HepG2 (cell line): ENCODE measurements at regions not wholly inside any gene's neighbourhood (a gene's known extent, or its start where the extent isn't known, plus 50 kb on each side); places are given as distances from the start of the nearest gene placed in this dataset.

Experiments
- ATAC-seq: fragments of 200-7000 bp; cut with Tn5 transposase; 3 replicates; pipeline ENCODE4 v1.9.1; 2020; ENCODE audit warnings: mild to moderate bottlenecking, moderate library complexity
- BruUV-seq: library from RNA; stranded (reverse); fragments of 400-500 nt; replicated peaks from 2 replicates; lab custom pipeline; 2021; lab: Mats Ljungman, UMichigan
- CTCF ChIA-PET: fragments of 300-600 bp; formaldehyde crosslinking; extraction: SDS; loops from one replicate; lab custom pipeline; 2021; ENCODE audit warnings: low total read pairs, inconsistent platforms, low intra/inter-chr PET ratio; lab: Yijun Ruan, JAX
- POLR2A ChIA-PET: fragments of 350-600 bp; sonication (Branson Sonifier 250); formaldehyde crosslinking; loops from one replicate; lab custom pipeline; 2020; ENCODE audit warnings: antibody characterized with exemption, inconsistent platforms; lab: Yijun Ruan, JAX
- DNase-seq: peaks from one replicate; pipeline ENCODE4 v3.0.0-alpha.2; 2015; ENCODE audit warnings: low spot score
- FAIRE-seq: peaks from 3 replicates; lab custom pipeline; 2011; peaks lifted over from hg19 to GRCh38; lab: Jason Lieb, UNC
- H2AFZ ChIP-seq: one replicate; pipeline ENCODE4 v1.6.1; 2011; ENCODE audit warnings: low read length, inconsistent platforms
- H3K27ac ChIP-seq: fragments of 300-600 bp; 3 replicates; pipeline ENCODE4 v1.8.0; 2011; ENCODE audit warnings: mixed run types, mild to moderate bottlenecking, mixed read lengths, low read length, inconsistent platforms; ENCODE audit not compliant: insufficient read depth; ENCODE audit errors: extremely low read length
- H3K27me3 ChIP-seq, 2 experiments: fragments of 200-600 bp in 1 of 2; 2 replicates in 1 of 2; 3 replicates in 1 of 2; pipeline versions ENCODE4 v1.6.0 to v1.8.0; 2011; ENCODE audit warnings: low read length in 2 of 2, mild to moderate bottlenecking in 2 of 2, moderate library complexity in 2 of 2, inconsistent platforms in 1 of 2; ENCODE audit not compliant: insufficient read depth in 2 of 2, control insufficient read depth in 1 of 2
- H3K36me3 ChIP-seq, 2 experiments: fragments of 200-600 bp in 1 of 2; replicated peaks in 1 of 2; 2 replicates in 1 of 2; 3 replicates in 1 of 2; pipeline versions ENCODE4 v1.5.1 to v1.8.0; 2011; ENCODE audit warnings: low read length in 2 of 2, inconsistent platforms in 1 of 2; ENCODE audit not compliant: insufficient read depth in 2 of 2, control insufficient read depth in 1 of 2
- H3K4me1 ChIP-seq: 2 replicates; pipeline ENCODE4 v1.5.1; 2012; ENCODE audit warnings: low read length, inconsistent platforms; ENCODE audit not compliant: insufficient read depth
- H3K4me2 ChIP-seq: 2 replicates; pipeline ENCODE4 v1.6.0; 2011; ENCODE audit warnings: low read depth, low read length, inconsistent platforms
- H3K4me3 ChIP-seq, 3 experiments: fragments of 200-600 bp in 1 of 3; sonication (generic), shearing (Covaris generic) in 1 of 3; replicated peaks in 1 of 3; 2 replicates each; pipeline ENCODE4 v1.5.1; 2011 to 2016; ENCODE audit warnings: low read length in 3 of 3, inconsistent platforms in 2 of 3, low read depth in 2 of 3, mild to moderate bottlenecking in 2 of 3, control low read depth in 1 of 3, mixed read lengths in 1 of 3; ENCODE audit not compliant: insufficient read depth in 1 of 3
- H3K79me2 ChIP-seq: one replicate; pipeline ENCODE4 v1.6.1; 2011; ENCODE audit warnings: low read length, inconsistent platforms; ENCODE audit not compliant: insufficient read depth
- H3K9ac ChIP-seq: 2 replicates; pipeline ENCODE4 v1.6.0; 2011; ENCODE audit warnings: mild to moderate bottlenecking, low read depth, low read length, inconsistent platforms; ENCODE audit not compliant: insufficient read depth
- H3K9me3 ChIP-seq: 2 replicates; pipeline ENCODE4 v1.5.1; 2012; ENCODE audit warnings: mild to moderate bottlenecking, low read length
- H4K20me1 ChIP-seq: 2 replicates; pipeline ENCODE4 v1.6.0; 2011; ENCODE audit warnings: inconsistent platforms, mild to moderate bottlenecking, low read length, moderate library complexity; ENCODE audit not compliant: insufficient read depth
- CCDC6 ChIP-seq: sonication (generic); formaldehyde crosslinking; IDR thresholded peaks from 2 replicates; pipeline ENCODE4 v1.8.1; 2022; ENCODE audit warnings: mild to moderate bottlenecking, missing genetic modification reagents, moderate library complexity
- GABPB1 ChIP-seq: IDR thresholded peaks from 2 replicates; pipeline ENCODE4 v1.6.1; 2016; ENCODE audit warnings: mild to moderate bottlenecking, missing genetic modification reagents, moderate library complexity, missing compliant biosample characterization
- ISL2 ChIP-seq: sonication (generic); formaldehyde crosslinking; IDR thresholded peaks from 2 replicates; pipeline ENCODE4 v1.5.0; 2020; ENCODE audit warnings: missing genetic modification reagents
- SALL2 ChIP-seq: sonication (generic); formaldehyde crosslinking; IDR thresholded peaks from 2 replicates; pipeline ENCODE4 v1.8.1; 2023; ENCODE audit warnings: mild to moderate bottlenecking, missing genetic modification reagents, inconsistent platforms
- SMC3 ChIP-seq: IDR thresholded peaks from 2 replicates; pipeline ENCODE4 v1.6.1; 2011; ENCODE audit warnings: low read length, improper control_type of control experiment
- SP1 ChIP-seq, 2 experiments: fragments of 450-650 bp in 1 of 2; sonication (generic) in 1 of 2; formaldehyde crosslinking in 1 of 2; IDR thresholded peaks; 2 replicates each; pipeline versions ENCODE4 v1.4.0 to v1.6.1; 2016 to 2020; ENCODE audit warnings: missing genetic modification reagents in 1 of 2
- STAG1 ChIP-seq: sonication (generic); formaldehyde crosslinking; IDR thresholded peaks from 2 replicates; pipeline ENCODE4 v1.4.0; 2020; ENCODE audit warnings: missing genetic modification reagents
- TP53 ChIP-seq: sonication (generic); formaldehyde crosslinking; conservative IDR thresholded peaks from 2 replicates; pipeline ENCODE4 v1.4.0; 2020; ENCODE audit warnings: missing genetic modification reagents
- ZNF878 ChIP-seq: sonication (generic); formaldehyde crosslinking; IDR thresholded peaks from 2 replicates; pipeline ENCODE4 v1.8.1; 2023; ENCODE audit warnings: mild to moderate bottlenecking, missing genetic modification reagents, moderate library complexity
- WGBS: methylation state at CpG from one replicate; pipeline ENCODE4 v1.1.6; 2017; ENCODE audit warnings: low lambda C conversion rate; 5-methylcytosine and 5-hydroxymethylcytosine counted together
- in situ Hi-C: cut with HindIII; loops from 2 replicates; pipeline ENCODE4 v1.10.0; 2017; ENCODE audit warnings: low pct_unique_long_range_greater_than_20kb; ENCODE audit not compliant: extremely low pct_ligation_motif_present
- intact Hi-C: fragments of 100-400 bp; cut with micrococcal nuclease; formaldehyde crosslinking; loops from one replicate; pipeline ENCODE4 v1.10.0; 2022; ENCODE audit not compliant: unreplicated experiment
- TF ChIP-seq, protein P1 (sequence below): sonication (generic); formaldehyde crosslinking; IDR thresholded peaks from 2 replicates; pipeline ENCODE4 v1.4.0; 2020; ENCODE audit warnings: missing genetic modification reagents
- TF ChIP-seq, protein P2 (sequence below): sonication (generic); formaldehyde crosslinking; IDR thresholded peaks from 2 replicates; pipeline ENCODE4 v1.5.0; 2020; ENCODE audit warnings: mild to moderate bottlenecking, missing genetic modification reagents
- TF ChIP-seq, protein P3 (sequence below): sonication (generic); formaldehyde crosslinking; IDR thresholded peaks from 2 replicates; pipeline ENCODE4 v1.5.0; 2020; ENCODE audit warnings: mild to moderate bottlenecking, missing genetic modification reagents, moderate library complexity

- no peak for TF ChIP-seq ZNF878 (CRISPR knock-in tag)
- TF ChIP-seq, protein P1, sequence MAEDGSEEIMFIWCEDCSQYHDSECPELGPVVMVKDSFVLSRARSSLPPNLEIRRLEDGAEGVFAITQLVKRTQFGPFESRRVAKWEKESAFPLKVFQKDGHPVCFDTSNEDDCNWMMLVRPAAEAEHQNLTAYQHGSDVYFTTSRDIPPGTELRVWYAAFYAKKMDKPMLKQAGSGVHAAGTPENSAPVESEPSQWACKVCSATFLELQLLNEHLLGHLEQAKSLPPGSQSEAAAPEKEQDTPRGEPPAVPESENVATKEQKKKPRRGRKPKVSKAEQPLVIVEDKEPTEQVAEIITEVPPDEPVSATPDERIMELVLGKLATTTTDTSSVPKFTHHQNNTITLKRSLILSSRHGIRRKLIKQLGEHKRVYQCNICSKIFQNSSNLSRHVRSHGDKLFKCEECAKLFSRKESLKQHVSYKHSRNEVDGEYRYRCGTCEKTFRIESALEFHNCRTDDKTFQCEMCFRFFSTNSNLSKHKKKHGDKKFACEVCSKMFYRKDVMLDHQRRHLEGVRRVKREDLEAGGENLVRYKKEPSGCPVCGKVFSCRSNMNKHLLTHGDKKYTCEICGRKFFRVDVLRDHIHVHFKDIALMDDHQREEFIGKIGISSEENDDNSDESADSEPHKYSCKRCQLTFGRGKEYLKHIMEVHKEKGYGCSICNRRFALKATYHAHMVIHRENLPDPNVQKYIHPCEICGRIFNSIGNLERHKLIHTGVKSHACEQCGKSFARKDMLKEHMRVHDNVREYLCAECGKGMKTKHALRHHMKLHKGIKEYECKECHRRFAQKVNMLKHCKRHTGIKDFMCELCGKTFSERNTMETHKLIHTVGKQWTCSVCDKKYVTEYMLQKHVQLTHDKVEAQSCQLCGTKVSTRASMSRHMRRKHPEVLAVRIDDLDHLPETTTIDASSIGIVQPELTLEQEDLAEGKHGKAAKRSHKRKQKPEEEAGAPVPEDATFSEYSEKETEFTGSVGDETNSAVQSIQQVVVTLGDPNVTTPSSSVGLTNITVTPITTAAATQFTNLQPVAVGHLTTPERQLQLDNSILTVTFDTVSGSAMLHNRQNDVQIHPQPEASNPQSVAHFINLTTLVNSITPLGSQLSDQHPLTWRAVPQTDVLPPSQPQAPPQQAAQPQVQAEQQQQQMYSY (CRISPR knock-in tag), result no peak
- TF ChIP-seq SP1 (IDR thresholded peaks at IDR 0.05), result no peak
- TF ChIP-seq SP1 (CRISPR knock-in tag; IDR thresholded peaks at IDR 0.05), result no peak
- no peak for TF ChIP-seq TP53
- TF ChIP-seq, protein P2, sequence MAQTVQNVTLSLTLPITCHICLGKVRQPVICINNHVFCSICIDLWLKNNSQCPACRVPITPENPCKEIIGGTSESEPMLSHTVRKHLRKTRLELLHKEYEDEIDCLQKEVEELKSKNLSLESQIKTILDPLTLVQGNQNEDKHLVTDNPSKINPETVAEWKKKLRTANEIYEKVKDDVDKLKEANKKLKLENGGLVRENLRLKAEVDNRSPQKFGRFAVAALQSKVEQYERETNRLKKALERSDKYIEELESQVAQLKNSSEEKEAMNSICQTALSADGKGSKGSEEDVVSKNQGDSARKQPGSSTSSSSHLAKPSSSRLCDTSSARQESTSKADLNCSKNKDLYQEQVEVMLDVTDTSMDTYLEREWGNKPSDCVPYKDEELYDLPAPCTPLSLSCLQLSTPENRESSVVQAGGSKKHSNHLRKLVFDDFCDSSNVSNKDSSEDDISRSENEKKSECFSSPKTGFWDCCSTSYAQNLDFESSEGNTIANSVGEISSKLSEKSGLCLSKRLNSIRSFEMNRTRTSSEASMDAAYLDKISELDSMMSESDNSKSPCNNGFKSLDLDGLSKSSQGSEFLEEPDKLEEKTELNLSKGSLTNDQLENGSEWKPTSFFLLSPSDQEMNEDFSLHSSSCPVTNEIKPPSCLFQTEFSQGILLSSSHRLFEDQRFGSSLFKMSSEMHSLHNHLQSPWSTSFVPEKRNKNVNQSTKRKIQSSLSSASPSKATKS (CRISPR knock-in tag), result no peak
Observed at GRCh38 chr4:89599026-89599425, 237.9 kb downstream of the SNCA start (continued).

DNA sequence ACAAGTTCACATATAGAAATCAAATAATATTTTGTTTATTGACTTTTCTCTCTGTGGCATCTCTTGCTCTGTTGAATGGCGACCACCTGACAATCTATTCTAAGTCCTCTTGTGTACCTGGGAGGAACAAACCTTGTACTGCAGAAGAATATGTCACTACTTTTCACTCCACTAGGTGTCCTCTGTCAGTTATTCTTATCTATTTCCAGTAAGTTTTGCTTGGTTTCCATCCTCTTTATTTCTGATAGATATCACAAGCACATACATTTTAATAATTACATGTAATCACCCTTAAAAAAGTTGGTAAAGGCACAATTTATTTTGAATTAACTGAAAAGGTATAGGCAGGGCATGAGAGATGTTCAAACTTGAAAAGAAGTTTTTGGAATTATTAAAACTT, 238.4 kb downstream of the SNCA start:
- peak; percentile 15 for DNase-seq
- H3K27ac ChIP-seq, result no peak overlapping the region
- POLR2A ChIA-PET, result no interaction called here
- no peaks in the 10 kb centered on the region for H3K9me3 ChIP-seq
- intact Hi-C loops, result loop anchor here (1.0 kb wide), 2 partner anchors 271 to 304 kb away; no protein-coding TSS in a partner anchor
- no peak overlapping the region for H3K4me2 ChIP-seq
- no TSS peak for BruUV-seq
- no peaks in the 10 kb centered on the region for H3K36me3 ChIP-seq
- no peak overlapping the region for H2AFZ ChIP-seq
- WGBS, result 0% methylated on average over 1 of the region's 1 CpG
- peak; percentile 64 for TF ChIP-seq STAG1 (CRISPR knock-in tag)
- TF ChIP-seq ISL2 (CRISPR knock-in tag), result no peak
- TF ChIP-seq, protein P3, sequence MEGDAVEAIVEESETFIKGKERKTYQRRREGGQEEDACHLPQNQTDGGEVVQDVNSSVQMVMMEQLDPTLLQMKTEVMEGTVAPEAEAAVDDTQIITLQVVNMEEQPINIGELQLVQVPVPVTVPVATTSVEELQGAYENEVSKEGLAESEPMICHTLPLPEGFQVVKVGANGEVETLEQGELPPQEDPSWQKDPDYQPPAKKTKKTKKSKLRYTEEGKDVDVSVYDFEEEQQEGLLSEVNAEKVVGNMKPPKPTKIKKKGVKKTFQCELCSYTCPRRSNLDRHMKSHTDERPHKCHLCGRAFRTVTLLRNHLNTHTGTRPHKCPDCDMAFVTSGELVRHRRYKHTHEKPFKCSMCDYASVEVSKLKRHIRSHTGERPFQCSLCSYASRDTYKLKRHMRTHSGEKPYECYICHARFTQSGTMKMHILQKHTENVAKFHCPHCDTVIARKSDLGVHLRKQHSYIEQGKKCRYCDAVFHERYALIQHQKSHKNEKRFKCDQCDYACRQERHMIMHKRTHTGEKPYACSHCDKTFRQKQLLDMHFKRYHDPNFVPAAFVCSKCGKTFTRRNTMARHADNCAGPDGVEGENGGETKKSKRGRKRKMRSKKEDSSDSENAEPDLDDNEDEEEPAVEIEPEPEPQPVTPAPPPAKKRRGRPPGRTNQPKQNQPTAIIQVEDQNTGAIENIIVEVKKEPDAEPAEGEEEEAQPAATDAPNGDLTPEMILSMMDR (CRISPR knock-in tag), result peak; percentile 42
- no peak for TF ChIP-seq CCDC6 (CRISPR knock-in tag)
- TF ChIP-seq GABPB1 (CRISPR knock-in tag), result no peak
- peak; percentile 13; the same call in 1 of the 2 replicates for TF ChIP-seq SMC3
- no peak for TF ChIP-seq SALL2 (CRISPR knock-in tag)
- TF ChIP-seq, all 625 proteins: peak for 3
- FAIRE-seq, result peak; percentile 42
- Histone ChIP-seq H3K27me3 (no peaks in the 10 kb centered on the region), H3K4me3 (no peak overlapping the region), H3K4me1 (no peaks in the 10 kb centered on the region), H3K79me2 (no peaks in the 10 kb centered on the region), H4K20me1 (no peaks in the 10 kb centered on the region), H3K9ac (no peak overlapping the region)
- ATAC-seq, result peak; percentile 69
- in situ Hi-C loops, result loop anchor here (10.0 kb wide), 1 partner anchor 306 kb away; no protein-coding TSS in a partner anchor
- CTCF ChIA-PET, result interaction anchor here (1.0 kb wide), 1 partner anchor 271 kb away, joined by 3 read pairs; no protein-coding TSS in a partner anchor
